ENCODE measurements at regions not wholly inside any gene's neighbourhood (a gene's known extent, or its start where the extent isn't known, plus 50 kb on each side); places are given as distances from the start of the nearest gene placed in this dataset.

DNA sequence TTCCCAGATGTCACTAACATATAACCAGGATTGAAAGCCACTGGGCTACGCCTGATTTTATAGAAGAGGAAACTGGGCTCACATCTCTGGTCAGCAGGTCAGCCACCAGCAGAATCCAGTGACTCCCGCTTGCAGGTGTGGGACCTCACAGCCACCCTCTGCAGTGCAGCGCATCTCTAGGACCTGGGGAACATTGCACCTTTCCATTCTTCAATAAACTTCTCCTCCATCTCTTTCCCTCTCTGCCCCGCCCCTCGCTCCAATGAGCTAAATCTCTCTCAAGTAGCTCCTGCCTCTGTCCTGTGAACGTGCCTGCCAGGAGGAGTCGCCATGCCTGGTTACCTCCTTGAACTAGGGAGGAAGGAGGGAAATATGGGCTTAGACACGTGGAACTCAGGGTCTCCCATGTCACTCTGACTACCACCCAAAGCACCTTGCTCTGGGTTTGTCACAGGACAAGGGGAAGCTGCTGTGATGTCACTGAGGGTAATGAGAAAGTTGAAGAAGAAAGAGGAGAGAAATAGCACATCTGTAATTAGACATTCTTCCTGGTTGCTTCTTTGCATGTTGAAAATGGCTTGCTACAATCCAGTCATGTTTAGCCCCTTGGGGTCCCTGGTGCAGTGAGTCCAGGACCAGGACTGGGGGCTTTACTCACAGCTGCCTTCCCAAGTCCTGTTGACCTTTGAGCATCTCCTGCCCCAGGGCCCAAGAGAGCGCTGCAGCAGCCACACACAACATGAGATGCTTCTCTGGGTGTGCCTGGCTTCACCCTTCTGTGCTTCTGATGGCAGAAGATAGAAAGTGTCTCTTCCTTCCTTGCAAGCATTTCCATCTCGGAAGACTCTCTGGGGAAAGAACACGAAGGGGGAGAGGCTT, 469.4 kb downstream of the PREX1 start:
- no peak for DNase-seq
- no peak for ATAC-seq

- ATAC-seq (no peak), DNase-seq (no peak)
Observed at GRCh38 chr20:48357714-48358113, 470.1 kb downstream of the PREX1 start.

- no peak for ATAC-seq
Observed at GRCh38 chr20:48354903-48355302, 472.9 kb downstream of the PREX1 start.

GRCh38 chr20:48354320-48354876, 473.4 kb downstream of the PREX1 start:
- DNase-seq (no peak), ATAC-seq (no peak)

More at GRCh38 chr20:48354903-48355302, 472.9 kb downstream of the PREX1 start:
- no peak for DNase-seq

DNA sequence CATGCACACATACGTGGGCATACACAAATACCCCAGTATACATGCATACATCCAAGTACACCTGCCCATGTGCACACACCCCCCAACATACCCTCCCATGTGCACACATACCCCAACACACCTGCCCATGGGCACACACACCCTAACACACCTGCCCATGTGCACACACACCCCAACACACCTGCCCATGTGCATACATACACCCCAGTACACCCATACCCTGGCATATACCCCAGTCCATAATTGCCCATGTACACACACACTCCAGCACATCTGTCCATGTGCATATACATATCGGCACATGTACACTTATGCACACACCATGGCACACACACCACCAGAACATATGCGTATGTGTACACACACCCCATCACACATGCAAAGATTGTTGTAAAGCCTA, 475.2 kb downstream of the PREX1 start:
- DNase-seq (no peak), ATAC-seq (no peak)

GRCh38 chr20:48352042-48352441, 475.8 kb downstream of the PREX1 start:
- ATAC-seq = no peak
- no peak for DNase-seq

GRCh38 chr20:48350313-48350988, 477.3 kb downstream of the PREX1 start:
- ATAC-seq = no peak
- DNase-seq = no peak

GRCh38 chr20:48349656-48350055, 478.1 kb downstream of the PREX1 start:
- DNase-seq = no peak
- no peak for ATAC-seq

DNA sequence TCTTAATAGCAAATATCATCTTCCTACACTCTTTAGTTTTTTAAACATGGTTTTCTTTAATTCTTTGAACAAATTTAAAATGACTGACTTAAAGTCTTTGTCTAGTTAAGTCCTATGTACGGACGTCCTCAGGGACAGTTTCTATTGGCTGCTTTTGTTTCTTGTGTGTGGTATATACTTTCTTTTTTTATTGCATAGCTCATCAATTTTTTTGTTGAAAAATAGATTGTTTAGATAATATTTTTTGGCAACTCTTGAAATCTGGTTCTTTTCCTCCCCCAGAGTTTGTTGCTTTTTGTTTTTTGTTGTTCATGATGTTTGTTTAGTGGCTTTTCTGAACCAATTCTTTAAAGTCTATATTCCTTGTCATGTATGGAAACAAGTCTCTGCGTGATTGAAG, 479.8 kb downstream of the PREX1 start:
- no peak for ATAC-seq
- DNase-seq = no peak

- no peak for DNase-seq
- ATAC-seq = no peak
Observed at GRCh38 chr20:48342822-48343513, 484.8 kb downstream of the PREX1 start.

DNA sequence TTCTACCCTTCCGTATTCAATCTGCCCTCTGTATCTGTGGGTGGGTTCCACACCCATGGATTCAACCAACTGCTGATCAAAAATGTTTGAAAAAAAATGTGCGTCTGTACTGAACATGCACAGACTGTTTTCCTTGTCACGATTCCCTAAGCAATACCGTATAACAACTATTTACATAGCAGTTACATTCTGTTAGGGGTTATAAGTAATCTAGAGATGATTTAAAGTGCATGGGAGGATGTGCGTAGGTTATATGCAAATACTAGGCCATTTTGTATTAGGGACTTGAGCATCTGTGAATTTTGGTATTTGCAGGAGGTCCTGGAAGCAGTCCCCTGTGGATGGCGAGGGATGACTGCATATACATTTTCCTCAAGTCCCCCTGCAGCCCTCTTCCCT, 486.9 kb downstream of the PREX1 start:
- no peak for DNase-seq
- no peak for ATAC-seq

- DNase-seq = no peak
- no peak for ATAC-seq
Observed at GRCh38 chr20:48339986-48340882, 487.6 kb downstream of the PREX1 start.

- DNase-seq (no peak), ATAC-seq (no peak)
Observed at GRCh38 chr20:48339190-48339985, 488.4 kb downstream of the PREX1 start.

DNA sequence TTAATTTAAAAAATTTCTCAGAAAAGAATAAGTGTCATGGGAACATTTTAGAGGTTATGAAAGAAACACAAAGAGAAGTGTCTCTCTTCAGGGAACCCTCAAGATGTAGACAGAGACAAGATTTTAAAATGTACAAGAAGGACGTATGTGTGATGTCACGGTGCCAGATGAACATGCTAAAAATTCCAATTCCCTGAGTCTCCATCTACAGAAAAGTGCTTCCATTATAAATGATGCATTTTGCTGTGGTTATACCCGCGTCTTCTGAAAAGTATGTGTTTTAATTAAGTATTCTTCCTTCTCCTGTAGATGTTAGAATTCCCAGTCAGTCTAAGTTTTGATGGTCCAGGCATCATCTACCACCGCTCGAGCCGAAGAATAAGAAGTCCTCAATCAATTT, 489.1 kb downstream of the PREX1 start:
- no peak for DNase-seq
- ATAC-seq = no peak

- DNase-seq = no peak
- no peak for ATAC-seq
Observed at GRCh38 chr20:48336597-48336996, 491.2 kb downstream of the PREX1 start.

DNA sequence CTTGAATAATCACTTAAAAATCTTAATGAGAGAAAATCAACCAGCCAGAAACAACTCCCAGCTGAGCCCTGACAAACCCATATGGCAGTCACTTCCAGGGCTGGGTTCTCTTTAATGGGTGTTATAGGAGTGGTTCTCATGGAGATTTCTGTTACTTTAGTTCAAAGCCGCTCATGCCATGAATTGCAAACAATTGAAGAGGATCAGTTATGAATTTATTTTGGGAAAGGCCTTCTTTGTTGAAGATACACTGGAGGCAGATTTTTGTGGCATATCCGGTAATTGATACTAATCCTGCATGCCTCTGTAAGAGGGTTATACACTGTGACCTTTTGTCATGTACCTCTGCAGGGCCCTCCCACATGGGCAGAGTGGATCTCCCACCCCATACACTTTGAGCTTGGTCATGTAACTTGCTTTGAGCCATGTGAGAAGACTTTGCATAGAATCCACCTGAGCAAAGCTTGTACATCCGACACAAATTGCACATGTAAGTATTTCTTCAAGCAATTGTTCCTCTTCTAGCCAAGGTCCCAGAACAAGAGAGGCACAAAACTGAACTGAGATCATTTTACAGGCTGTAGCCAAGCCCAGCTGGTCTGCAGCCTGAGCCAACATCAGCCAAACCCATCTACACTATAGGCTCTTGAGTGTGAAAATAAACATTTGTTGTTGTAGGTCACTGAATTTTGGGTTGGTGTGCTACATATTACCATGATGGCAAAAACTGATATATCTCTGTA, 492.3 kb downstream of the PREX1 start:
- ATAC-seq (no peak), DNase-seq (no peak)

GRCh38 chr20:48333707-48334106, 494.1 kb downstream of the PREX1 start:
- DNase-seq (no peak), ATAC-seq (no peak)

DNA sequence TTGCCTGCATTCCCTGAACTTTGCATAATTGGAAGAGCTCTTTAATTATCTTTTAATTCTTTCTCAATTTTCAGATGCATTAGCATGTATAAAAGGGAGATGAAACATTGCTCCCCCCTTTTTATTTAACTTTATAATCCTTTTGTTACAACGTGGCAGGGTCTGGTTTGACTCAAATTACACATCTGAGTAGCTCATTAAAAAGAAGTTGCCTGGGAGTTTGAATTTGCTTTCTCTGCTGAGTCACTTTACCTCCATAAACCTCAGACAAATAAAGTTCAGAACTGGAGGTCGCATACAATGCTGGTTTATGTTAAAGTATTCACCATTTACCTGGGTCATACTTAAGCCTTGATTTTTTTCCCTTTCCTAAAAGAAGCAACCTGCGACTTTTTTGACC, 495.2 kb downstream of the PREX1 start:
- DNase-seq = no peak
- ATAC-seq = no peak

- ATAC-seq (no peak), DNase-seq (no peak)
Observed at GRCh38 chr20:48331518-48332286, 496.1 kb downstream of the PREX1 start.
